Anterior cingulate cortex (tissue), 58 donors: ENCODE measurements at regions not wholly inside any gene's neighbourhood (a gene's known extent, or its start where the extent isn't known, plus 50 kb on each side); places are given as distances from the start of the nearest gene placed in this dataset.
"Not testable (repeated sequence)": the region's sequence is repeated elsewhere in the genome, so short reads cannot be mapped to it uniquely, and the experiment has no call there.

Source experiments
- DNase-seq, 58 donors: peaks; one replicate each; lab custom pipeline; 2025; lab: John Stamatoyannopoulos, UW

- DNase-seq = no peak
These were observed 143.8 kb upstream of the LAMA2 start for GRCh38 chr6:128739112-128739511.

DNA sequence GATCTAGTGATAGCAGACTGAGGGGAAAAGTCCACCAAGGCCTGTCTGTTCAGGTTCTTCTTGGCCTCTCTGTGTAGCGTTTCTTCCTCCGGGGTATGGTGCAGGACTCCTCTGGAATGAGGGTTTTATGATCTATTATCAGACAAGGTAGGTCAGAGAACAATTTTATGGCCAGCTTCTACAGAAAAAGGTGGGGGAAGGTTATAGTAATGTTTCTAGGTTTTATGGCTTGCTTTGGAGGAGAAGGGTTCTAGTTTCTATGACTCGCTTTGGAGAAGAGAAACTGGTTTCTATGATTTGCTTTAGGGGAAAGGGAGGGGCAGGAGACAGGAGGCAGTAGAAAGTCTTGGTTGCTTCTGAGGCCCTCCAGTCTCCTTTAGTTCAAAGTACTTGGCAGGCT is 144.8 kb upstream of the LAMA2 start:
- DNase-seq = no peak

DNA sequence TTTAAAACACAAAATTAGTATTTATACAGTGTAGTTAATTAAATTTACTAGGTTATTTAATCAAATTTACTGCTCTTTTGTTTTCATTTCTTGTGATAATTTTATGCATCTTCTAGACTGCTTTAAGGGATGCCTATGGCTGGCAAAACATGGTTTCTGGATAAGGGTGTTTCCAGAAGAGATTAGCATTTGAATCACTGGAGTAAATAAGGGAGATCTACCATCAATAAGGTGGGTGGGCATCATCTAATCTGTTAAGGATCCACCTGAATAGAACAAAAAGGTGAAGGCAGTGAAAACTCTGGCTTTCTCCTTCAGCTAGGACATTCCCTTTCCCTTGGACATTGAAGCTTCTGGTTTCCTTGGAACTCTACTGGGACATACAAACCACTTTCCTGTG is 146.2 kb upstream of the LAMA2 start:
- DNase-seq = no peak

DNA sequence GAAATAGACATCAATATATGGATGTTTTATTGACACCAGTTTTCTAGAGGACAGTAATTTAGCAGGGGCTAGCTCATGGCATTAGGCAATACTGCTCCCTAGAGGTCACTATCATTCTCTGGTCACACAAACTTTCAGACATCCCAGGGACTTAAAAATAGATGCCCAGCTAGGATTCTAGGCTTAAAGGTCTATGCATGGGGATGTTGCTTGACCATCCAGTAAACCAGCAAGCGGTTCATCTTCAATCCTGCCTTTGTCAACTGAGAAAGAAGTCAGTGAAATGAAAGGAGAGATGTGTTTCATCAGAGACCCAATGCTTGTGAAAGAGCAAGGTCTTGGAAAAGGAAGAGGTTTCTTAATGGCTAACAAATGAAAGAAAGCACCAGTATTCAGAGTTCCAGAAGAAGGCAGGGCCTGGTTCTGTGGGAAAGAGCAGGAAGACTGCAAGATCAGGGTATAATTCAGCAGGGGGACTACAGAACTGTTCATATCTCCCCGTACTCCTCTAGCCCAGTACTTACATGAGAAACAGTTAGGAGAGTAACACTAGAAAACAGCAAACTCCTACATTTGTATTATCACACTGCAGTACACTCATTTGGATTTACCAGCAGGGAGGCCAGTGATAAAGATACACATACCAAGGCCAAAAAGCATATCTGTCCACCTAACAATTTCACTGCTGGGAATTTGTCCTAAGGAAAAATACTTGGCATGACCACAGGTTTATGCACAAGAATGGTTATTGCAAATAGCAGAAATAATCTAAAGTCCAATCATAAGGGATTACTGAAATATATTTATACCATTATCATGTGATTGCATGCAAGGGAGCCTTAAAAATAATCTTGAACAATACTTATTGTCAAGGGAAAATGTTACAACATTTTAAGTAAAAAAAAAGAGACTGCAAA is 151.4 kb upstream of the LAMA2 start:
- DNase-seq = peak in 4 of 58 donors; percentile 3 to 13 (median 9)

- DNase-seq = no peak
These were observed 155.4 kb upstream of the LAMA2 start for GRCh38 chr6:128727500-128727899.

- peak in 3 of 58 donors; percentile 4 to 7 (median 6) for DNase-seq
These were observed 157.4 kb upstream of the LAMA2 start for GRCh38 chr6:128725271-128726233.

DNA sequence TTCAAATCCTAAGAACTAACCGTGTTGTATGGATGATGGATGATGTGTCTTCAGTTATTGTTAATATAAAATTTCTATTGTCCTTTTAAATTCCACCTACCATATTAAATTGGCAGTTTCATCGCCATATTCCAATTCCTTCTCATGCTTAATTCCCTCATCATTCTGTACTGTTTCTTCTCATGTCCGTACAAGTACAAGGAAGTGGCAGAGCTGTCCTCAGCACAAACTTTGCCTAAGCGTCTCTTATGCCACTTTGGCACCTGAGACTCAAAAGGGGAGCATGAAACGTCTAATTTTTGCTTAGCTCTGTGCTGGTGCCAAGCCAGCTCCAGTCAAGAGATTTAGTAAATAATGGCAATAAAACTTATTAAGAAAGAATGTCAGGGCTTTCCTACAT is 158.2 kb upstream of the LAMA2 start:
- DNase-seq = no peak

GRCh38 chr6:128723667-128724066 is 159.3 kb upstream of the LAMA2 start:
- DNase-seq = no peak

DNA sequence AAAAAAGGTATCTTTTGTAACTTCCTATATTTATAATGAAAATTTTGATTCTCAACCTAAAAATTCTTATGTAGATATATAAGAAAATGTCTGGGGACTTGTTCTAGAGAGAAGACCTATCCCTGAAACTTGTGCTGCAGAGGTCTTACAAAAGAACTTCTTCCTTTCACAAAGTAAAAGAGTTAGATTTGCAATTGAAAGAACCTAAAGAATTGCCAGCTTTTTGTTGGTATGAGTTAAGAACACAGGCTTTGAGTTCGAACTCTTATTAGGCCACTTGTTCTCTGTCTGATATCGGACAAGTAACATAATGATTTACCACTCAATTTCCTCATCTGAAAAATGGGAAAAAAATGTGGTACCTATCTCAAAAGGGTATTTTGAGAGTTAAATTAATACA is 162.0 kb upstream of the LAMA2 start:
- DNase-seq = no peak

DNA sequence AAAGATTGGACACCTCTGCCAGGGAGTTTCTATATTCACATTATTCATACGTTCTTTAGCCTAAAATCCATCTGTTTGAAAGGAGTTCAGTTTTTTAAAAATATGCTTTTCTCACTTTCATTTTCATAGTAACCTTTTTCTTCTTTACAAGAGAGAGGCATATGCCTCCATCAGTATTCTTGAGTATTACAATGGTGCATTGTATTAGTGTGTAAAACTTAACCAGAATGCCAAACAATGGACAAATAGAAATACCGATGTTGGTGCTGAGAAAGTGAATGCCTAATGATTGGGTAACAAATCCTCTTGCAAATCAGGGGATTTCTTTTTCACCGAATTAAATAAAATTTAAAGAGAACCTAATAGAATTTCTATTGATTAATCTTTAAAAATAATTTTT is 163.2 kb upstream of the LAMA2 start:
- DNase-seq = no peak

DNA sequence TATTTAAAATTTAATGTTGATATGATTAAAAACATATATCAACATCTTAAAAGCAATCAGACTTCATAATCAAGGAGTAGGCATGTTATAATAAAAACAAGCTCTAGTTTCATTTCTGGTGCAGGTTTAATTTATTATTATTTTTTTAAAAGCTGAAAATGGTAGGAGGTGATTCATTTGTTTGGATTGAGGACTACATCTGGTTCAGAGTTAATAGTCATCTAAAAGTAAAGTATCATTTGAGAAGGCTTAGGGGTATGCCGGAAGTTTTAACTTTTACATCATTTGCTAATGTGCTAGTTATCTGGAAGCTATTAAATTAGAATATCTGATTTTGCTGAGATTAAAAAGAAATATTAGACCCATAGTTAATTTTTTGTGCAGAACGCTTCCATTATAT is 169.5 kb upstream of the LAMA2 start:
- no peak for DNase-seq

- no peak for DNase-seq
These were observed 170.0 kb upstream of the LAMA2 start for GRCh38 chr6:128712898-128713297.

GRCh38 chr6:128711149-128711548 is 171.8 kb upstream of the LAMA2 start:
- DNase-seq = no peak

- DNase-seq = no peak
These were observed 172.6 kb upstream of the LAMA2 start for GRCh38 chr6:128710315-128710714.

DNA sequence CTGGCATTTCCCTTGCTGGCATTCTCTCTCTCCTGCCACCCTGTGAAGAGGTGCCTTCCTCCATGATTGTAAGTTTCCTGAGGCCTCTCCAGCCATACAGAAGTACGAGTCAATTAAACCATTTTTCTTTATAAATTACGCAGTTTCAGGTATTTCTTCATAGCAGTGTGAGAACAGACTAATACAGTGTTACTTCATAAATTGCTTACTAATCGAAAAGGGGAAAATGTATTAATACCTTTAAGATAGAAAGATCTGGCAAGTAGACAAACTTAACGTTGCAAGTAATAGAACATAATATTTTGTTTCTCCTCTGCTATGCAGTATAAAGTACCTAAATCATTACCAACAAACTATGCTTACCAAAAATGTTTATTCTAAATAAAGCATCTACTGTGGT is 178.3 kb upstream of the LAMA2 start:
- DNase-seq = no peak

DNA sequence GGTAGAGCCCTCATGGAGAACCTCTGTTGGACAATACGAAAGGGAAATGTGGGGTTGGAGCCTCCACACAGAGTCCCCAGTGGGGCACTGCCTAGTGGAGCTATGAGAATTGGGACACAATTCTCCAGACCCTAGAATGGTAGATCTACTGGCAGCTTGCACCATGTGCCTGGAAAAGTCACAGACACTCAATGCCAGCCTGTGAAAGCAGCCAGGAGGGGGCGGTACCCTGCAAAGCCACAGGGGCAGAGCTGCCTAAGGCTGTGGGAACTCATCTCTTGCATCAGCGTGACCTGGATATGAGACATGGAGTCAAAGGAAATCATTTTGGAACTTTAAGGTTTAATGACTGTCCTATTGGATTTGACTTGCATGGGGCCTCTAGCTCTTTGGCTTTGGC is 179.1 kb upstream of the LAMA2 start:
- DNase-seq = not testable (repeated sequence)

DNA sequence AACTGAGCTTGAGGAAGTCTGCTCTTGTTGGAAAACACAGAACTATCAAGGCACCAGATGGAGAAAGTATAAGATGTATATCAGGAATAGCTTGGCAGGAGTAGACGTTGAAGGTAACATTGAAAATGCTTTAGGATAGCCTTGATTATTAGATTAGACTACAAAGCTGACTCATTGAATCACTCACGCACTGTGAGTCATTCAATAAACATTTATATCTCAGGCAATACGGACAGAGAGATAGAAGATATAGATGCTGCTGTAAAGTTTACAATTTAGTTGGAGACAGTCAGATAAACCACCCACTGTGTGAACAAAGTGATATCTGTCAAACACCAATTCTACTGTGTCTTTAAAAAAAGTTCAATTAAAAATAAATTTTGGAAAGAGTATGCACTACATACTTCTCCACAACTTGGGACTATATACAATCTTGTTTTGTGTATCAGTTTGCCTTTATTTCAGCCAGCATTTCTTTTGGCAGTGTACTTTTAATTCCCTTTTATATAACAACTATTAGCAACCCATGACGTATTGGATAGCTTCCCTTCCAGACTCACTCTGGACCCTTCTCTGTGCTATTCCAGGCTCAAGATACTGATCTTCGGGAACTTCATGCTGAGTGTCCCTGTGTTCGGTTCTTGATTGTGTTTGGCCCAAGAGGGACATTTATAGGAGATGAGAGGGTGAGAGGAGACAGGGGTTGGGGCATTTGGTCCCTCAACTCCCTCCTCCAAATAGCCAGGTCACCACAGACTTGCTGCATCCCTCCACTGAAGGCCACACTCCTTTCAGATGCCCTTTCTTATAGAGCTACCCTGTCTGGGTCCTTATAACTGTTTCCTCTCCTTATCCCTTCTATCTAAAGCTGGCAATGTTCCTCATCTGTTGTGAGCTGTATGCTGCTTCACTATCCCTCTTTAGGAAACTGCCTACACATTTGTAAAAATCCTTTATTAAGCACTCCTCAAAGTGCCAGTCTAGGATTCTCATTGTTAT is 176.6 kb upstream of the PTPRK start:
- no peak for DNase-seq

- no peak for DNase-seq
These were observed 174.1 kb upstream of the PTPRK start for GRCh38 chr6:128694303-128695009.

- DNase-seq = no peak
These were observed 169.7 kb upstream of the PTPRK start for GRCh38 chr6:128690063-128690462.
